ENCODE measurements at regions not wholly inside any gene's neighbourhood (a gene's known extent, or its start where the extent isn't known, plus 50 kb on each side); places are given as distances from the start of the nearest gene placed in this dataset.
A peak's percentile ranks its signal among the peaks of the same experiment; 100 is the strongest.

GRCh38 chr21:15140321-15141019 is 75.7 kb upstream of the NRIP1 start (continued):
- peak; percentile 68; the same call in 1 of the 2 replicates for TF ChIP-seq ZNF24 (IDR thresholded peaks at IDR 0.05)
- TF ChIP-seq, protein P1, sequence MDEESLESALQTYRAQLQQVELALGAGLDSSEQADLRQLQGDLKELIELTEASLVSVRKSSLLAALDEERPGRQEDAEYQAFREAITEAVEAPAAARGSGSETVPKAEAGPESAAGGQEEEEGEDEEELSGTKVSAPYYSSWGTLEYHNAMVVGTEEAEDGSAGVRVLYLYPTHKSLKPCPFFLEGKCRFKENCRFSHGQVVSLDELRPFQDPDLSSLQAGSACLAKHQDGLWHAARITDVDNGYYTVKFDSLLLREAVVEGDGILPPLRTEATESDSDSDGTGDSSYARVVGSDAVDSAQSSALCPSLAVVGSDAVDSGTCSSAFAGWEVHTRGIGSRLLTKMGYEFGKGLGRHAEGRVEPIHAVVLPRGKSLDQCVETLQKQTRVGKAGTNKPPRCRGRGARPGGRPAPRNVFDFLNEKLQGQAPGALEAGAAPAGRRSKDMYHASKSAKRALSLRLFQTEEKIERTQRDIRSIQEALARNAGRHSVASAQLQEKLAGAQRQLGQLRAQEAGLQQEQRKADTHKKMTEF (CRISPR knock-in tag; IDR thresholded peaks at IDR 0.05): peak; percentile 99
- peak; percentile 48 for TF ChIP-seq ZNF281 (CRISPR knock-in tag; IDR thresholded peaks at IDR 0.05; ENCODE audit: borderline replicate concordance)
- peak; percentile 92; the same call in 1 of the 2 replicates for TF ChIP-seq ZBTB3 (CRISPR knock-in tag; IDR thresholded peaks at IDR 0.05; ENCODE audit: borderline replicate concordance, low read depth)
- TF ChIP-seq, protein P2, sequence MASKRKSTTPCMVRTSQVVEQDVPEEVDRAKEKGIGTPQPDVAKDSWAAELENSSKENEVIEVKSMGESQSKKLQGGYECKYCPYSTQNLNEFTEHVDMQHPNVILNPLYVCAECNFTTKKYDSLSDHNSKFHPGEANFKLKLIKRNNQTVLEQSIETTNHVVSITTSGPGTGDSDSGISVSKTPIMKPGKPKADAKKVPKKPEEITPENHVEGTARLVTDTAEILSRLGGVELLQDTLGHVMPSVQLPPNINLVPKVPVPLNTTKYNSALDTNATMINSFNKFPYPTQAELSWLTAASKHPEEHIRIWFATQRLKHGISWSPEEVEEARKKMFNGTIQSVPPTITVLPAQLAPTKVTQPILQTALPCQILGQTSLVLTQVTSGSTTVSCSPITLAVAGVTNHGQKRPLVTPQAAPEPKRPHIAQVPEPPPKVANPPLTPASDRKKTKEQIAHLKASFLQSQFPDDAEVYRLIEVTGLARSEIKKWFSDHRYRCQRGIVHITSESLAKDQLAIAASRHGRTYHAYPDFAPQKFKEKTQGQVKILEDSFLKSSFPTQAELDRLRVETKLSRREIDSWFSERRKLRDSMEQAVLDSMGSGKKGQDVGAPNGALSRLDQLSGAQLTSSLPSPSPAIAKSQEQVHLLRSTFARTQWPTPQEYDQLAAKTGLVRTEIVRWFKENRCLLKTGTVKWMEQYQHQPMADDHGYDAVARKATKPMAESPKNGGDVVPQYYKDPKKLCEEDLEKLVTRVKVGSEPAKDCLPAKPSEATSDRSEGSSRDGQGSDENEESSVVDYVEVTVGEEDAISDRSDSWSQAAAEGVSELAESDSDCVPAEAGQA (IDR thresholded peaks at IDR 0.05; ENCODE audit: low read depth): no peak
- TF ChIP-seq, protein P2 (CRISPR knock-in tag; IDR thresholded peaks at IDR 0.05; ENCODE audit: borderline replicate concordance): no peak
- TF ChIP-seq ZNF20 (CRISPR knock-in tag; IDR thresholded peaks at IDR 0.05): no peak
- TF ChIP-seq ONECUT2 (CRISPR knock-in tag; IDR thresholded peaks at IDR 0.05): peak; percentile 27; the same call in 1 of the 2 replicates
- TF ChIP-seq ZNF704 (CRISPR knock-in tag; IDR thresholded peaks at IDR 0.05; ENCODE audit: borderline replicate concordance): no peak
- TF ChIP-seq NKX3-1 (CRISPR knock-in tag; IDR thresholded peaks at IDR 0.05): 0 out of 2 replicates have a peak, but pooled peaks have one; percentile 62
- TF ChIP-seq NR3C1 (CRISPR knock-in tag; IDR thresholded peaks at IDR 0.05): no peak
- TF ChIP-seq ATF3 (CRISPR knock-in tag; IDR thresholded peaks at IDR 0.05): peak; percentile 72
- no peak for TF ChIP-seq POLR2AphosphoS5 (IDR thresholded peaks at IDR 0.05; ENCODE audit: low read depth, low read length)
- TF ChIP-seq YY1 (IDR thresholded peaks at IDR 0.05; ENCODE audit: insufficient read depth, insufficient replicate concordance, low read depth, low read length): no peak
- TF ChIP-seq, protein P3, sequence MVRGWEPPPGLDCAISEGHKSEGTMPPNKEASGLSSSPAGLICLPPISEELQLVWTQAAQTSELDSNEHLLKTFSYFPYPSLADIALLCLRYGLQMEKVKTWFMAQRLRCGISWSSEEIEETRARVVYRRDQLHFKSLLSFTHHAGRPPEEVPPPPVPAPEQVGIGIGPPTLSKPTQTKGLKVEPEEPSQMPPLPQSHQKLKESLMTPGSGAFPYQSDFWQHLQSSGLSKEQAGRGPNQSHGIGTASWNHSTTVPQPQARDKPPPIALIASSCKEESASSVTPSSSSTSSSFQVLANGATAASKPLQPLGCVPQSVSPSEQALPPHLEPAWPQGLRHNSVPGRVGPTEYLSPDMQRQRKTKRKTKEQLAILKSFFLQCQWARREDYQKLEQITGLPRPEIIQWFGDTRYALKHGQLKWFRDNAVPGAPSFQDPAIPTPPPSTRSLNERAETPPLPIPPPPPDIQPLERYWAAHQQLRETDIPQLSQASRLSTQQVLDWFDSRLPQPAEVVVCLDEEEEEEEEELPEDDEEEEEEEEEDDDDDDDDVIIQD (CRISPR knock-in tag; IDR thresholded peaks at IDR 0.05; ENCODE audit: low read depth): peak; percentile 100
- peak; percentile 98 for TF ChIP-seq TARDBP (CRISPR knock-in tag; IDR thresholded peaks at IDR 0.05)
